SH-SY5Y (cell line): ENCODE measurements at regions not wholly inside any gene's neighbourhood (a gene's known extent, or its start where the extent isn't known, plus 50 kb on each side); places are given as distances from the start of the nearest gene placed in this dataset.

Experiments
- GATA2 ChIP-seq: IDR thresholded peaks from 2 replicates; pipeline ENCODE4 v1.6.1; 2011; ENCODE audit warnings: mild to moderate bottlenecking, low read depth, low read length
- GATA3 ChIP-seq: IDR thresholded peaks from 2 replicates; pipeline ENCODE4 v1.6.1; 2011; ENCODE audit warnings: low read depth, mild to moderate bottlenecking, low read length, moderate library complexity

GRCh38 chr11:19602891-19603290 lies 109.7 kb upstream of the NAV2 start:
- TF ChIP-seq GATA3 (no peak), GATA2 (no peak)
